ENCODE measurements at regions not wholly inside any gene's neighbourhood (a gene's known extent, or its start where the extent isn't known, plus 50 kb on each side); places are given as distances from the start of the nearest gene placed in this dataset.

DNA sequence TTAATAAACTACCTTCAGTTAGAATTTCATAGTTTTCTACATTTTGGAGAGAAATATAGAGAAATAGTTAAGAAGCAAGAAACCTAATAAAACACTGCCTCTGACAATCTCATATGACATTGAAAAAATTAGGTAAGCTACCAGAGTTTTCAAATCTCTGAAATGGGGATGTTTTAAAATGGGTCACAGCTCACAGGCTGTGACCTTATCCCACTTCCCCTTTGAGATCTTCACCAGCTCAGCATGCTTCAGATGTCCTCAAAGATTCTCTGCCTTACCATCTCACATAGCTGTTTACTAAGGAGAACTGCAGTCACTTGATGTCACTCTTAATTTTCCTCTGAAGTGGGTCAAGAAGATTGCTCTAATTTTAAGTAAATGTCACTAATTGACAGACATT is 717.8 kb downstream of the JRKL start:
- DNase-seq (no peak), ATAC-seq (no peak)
- H4K20me1 ChIP-seq (ENCODE audit: low read length): no peaks in the 10 kb centered on the region
- no TSS peak for BruUV-seq (replicated peaks)
- H3K4me3 ChIP-seq (ENCODE audit: low read length): no peak overlapping the region
- no peaks in the 10 kb centered on the region for H3K4me1 ChIP-seq (ENCODE audit: insufficient read depth, low read length)
- intact Hi-C loops (cut with micrococcal nuclease): no loop called here
- no peaks in the 10 kb centered on the region for H3K9me2 ChIP-seq (replicated peaks; ENCODE audit: low read length)
- no peak overlapping the region for H2AFZ ChIP-seq (ENCODE audit: low read length)
- H3K79me2 ChIP-seq (ENCODE audit: low read length): no peaks in the 10 kb centered on the region
- no peaks in the 10 kb centered on the region for H3F3A ChIP-seq (ENCODE audit: low read length, unreplicated experiment)
- H3K9ac ChIP-seq (ENCODE audit: low read length): no peak overlapping the region
- no peaks in the 10 kb centered on the region for H3K9me3 ChIP-seq (ENCODE audit: low read length)
- no peak overlapping the region for H3K4me2 ChIP-seq (ENCODE audit: low read length)
- CTCF ChIA-PET: no interaction called here
- POLR2A ChIA-PET (ENCODE audit: unreplicated experiment): no interaction called here
- H3K27ac ChIP-seq (ENCODE audit: low read length): no peak overlapping the region
- no peaks in the 10 kb centered on the region for H3K27me3 ChIP-seq (ENCODE audit: low read length)
- no peaks in the 10 kb centered on the region for H3K36me3 ChIP-seq (ENCODE audit: low read depth, low read length)
- no peak for TF ChIP-seq EZH2phosphoT487 (IDR thresholded peaks at IDR 0.05; ENCODE audit: borderline replicate concordance, low read length)
- TF ChIP-seq, protein P1, sequence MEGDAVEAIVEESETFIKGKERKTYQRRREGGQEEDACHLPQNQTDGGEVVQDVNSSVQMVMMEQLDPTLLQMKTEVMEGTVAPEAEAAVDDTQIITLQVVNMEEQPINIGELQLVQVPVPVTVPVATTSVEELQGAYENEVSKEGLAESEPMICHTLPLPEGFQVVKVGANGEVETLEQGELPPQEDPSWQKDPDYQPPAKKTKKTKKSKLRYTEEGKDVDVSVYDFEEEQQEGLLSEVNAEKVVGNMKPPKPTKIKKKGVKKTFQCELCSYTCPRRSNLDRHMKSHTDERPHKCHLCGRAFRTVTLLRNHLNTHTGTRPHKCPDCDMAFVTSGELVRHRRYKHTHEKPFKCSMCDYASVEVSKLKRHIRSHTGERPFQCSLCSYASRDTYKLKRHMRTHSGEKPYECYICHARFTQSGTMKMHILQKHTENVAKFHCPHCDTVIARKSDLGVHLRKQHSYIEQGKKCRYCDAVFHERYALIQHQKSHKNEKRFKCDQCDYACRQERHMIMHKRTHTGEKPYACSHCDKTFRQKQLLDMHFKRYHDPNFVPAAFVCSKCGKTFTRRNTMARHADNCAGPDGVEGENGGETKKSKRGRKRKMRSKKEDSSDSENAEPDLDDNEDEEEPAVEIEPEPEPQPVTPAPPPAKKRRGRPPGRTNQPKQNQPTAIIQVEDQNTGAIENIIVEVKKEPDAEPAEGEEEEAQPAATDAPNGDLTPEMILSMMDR (conservative IDR thresholded peaks at IDR 0.05; ENCODE audit: low read depth, low read length): no peak
- TF ChIP-seq EZH2 (IDR thresholded peaks at IDR 0.05; ENCODE audit: low read length, unreplicated experiment): no peak

DNA sequence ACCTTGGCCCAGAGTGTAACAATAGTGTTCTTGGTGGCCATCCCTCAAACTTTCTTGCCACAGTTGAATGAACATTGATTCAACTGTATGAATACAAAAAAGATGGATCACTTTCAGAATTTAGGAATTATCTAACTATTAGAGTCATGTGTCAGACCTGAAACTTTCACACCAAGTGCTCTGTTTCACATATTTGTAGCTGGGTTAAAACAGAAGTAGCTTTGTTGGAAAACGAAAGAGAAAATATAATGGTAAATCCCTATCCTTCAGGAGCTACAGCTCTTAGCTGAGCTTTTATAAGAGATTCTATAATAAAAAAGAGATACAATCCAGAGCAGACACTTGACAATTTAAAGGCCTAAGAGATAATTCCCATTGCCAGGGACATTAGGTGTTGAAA is 719.3 kb downstream of the JRKL start:
- Histone ChIP-seq H2AFZ (ENCODE audit: low read length) (no peak overlapping the region), H4K20me1 (ENCODE audit: low read length) (no peaks in the 10 kb centered on the region), H3K9me2 (replicated peaks; ENCODE audit: low read length) (no peaks in the 10 kb centered on the region), H3K79me2 (ENCODE audit: low read length) (no peaks in the 10 kb centered on the region), H3K4me1 (ENCODE audit: insufficient read depth, low read length) (no peaks in the 10 kb centered on the region), H3F3A (ENCODE audit: low read length, unreplicated experiment) (no peaks in the 10 kb centered on the region), H3K27me3 (ENCODE audit: low read length) (no peaks in the 10 kb centered on the region), H3K9ac (ENCODE audit: low read length) (no peak overlapping the region), H3K27ac (ENCODE audit: low read length) (no peak overlapping the region), H3K9me3 (ENCODE audit: low read length) (no peaks in the 10 kb centered on the region), H3K4me3 (ENCODE audit: low read length) (no peak overlapping the region), H3K4me2 (ENCODE audit: low read length) (no peak overlapping the region), H3K36me3 (ENCODE audit: low read depth, low read length) (no peaks in the 10 kb centered on the region)
- POLR2A ChIA-PET (ENCODE audit: unreplicated experiment): no interaction called here
- intact Hi-C loops (cut with micrococcal nuclease): no loop called here
- CTCF ChIA-PET: no interaction called here
- no peak for ATAC-seq
- no peak for DNase-seq
- TF ChIP-seq, protein P1 (conservative IDR thresholded peaks at IDR 0.05; ENCODE audit: low read depth, low read length): no peak
- no peak for TF ChIP-seq EZH2phosphoT487 (IDR thresholded peaks at IDR 0.05; ENCODE audit: borderline replicate concordance, low read length)
- TF ChIP-seq EZH2 (IDR thresholded peaks at IDR 0.05; ENCODE audit: low read length, unreplicated experiment): no peak
- no TSS peak for BruUV-seq (replicated peaks)

DNA sequence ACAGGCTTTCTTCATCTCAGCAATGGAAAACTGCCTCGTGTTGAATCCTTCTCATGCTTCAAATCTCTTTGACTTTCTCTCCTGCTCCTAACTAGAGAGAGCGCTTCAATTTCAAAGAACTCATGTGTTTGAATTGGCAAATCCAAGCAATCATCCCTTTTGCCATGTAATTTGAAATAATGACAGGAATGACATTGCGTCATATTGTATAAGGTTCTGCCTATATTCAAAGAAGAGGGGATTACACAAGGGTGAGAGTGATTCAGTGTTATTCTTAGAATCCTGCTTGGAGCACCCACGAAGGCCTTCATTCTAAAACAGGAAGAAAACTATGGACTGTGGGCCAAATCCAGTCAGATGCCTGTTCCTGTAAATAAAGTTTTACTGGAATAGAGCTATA is 720.6 kb downstream of the JRKL start:
- ChIA-PET POLR2A (ENCODE audit: unreplicated experiment) (no interaction called here), CTCF (no interaction called here)
- no peaks in the 10 kb centered on the region for H3K9me3 ChIP-seq (ENCODE audit: low read length)
- H3K27ac ChIP-seq (ENCODE audit: low read length): no peak overlapping the region
- intact Hi-C loops (cut with micrococcal nuclease): no loop called here
- H3K4me2 ChIP-seq (ENCODE audit: low read length): no peak overlapping the region
- no peak overlapping the region for H3K4me3 ChIP-seq (ENCODE audit: low read length)
- BruUV-seq (replicated peaks): no TSS peak
- H3K4me1 ChIP-seq (ENCODE audit: insufficient read depth, low read length): no peaks in the 10 kb centered on the region
- DNase-seq (no peak), ATAC-seq (no peak)
- H3K79me2 ChIP-seq (ENCODE audit: low read length): no peaks in the 10 kb centered on the region
- H3F3A ChIP-seq (ENCODE audit: low read length, unreplicated experiment): no peaks in the 10 kb centered on the region
- TF ChIP-seq EZH2phosphoT487 (IDR thresholded peaks at IDR 0.05; ENCODE audit: borderline replicate concordance, low read length) (no peak), EZH2 (IDR thresholded peaks at IDR 0.05; ENCODE audit: low read length, unreplicated experiment) (no peak)
- TF ChIP-seq, protein P1 (conservative IDR thresholded peaks at IDR 0.05; ENCODE audit: low read depth, low read length): no peak
- no peak overlapping the region for H2AFZ ChIP-seq (ENCODE audit: low read length)
- H4K20me1 ChIP-seq (ENCODE audit: low read length): no peaks in the 10 kb centered on the region
- H3K9ac ChIP-seq (ENCODE audit: low read length): no peak overlapping the region
- no peaks in the 10 kb centered on the region for H3K36me3 ChIP-seq (ENCODE audit: low read depth, low read length)
- H3K9me2 ChIP-seq (replicated peaks; ENCODE audit: low read length): no peaks in the 10 kb centered on the region
- H3K27me3 ChIP-seq (ENCODE audit: low read length): no peaks in the 10 kb centered on the region
